Nephron (organoid): ENCODE measurements at regions not wholly inside any gene's neighbourhood (a gene's known extent, or its start where the extent isn't known, plus 50 kb on each side); places are given as distances from the start of the nearest gene placed in this dataset.

Experiments
- H3K27ac Mint-ChIP-seq, 3 experiments: 2 replicates each; pipeline ENCODE4 v1.8.0; 2020; ENCODE audit warnings: mixed read lengths in 3 of 3, mild to moderate bottlenecking in 2 of 3, moderate library complexity in 1 of 3
- H3K27me3 Mint-ChIP-seq: 2 replicates; pipeline ENCODE4 v1.8.0; 2021; ENCODE audit warnings: low read depth, mild to moderate bottlenecking, moderate library complexity, mixed read lengths
- H3K36me3 Mint-ChIP-seq: 2 replicates; pipeline ENCODE4 v1.8.0; 2020; ENCODE audit warnings: low read depth, mixed read lengths
- H3K4me1 Mint-ChIP-seq: 2 replicates; pipeline ENCODE4 v1.8.0; 2020; ENCODE audit warnings: mixed read lengths
- H3K4me3 Mint-ChIP-seq, 3 experiments: 2 replicates each; pipeline ENCODE4 v1.8.0; 2020; ENCODE audit warnings: mild to moderate bottlenecking in 3 of 3, mixed read lengths in 3 of 3, moderate library complexity in 2 of 3
- H3K9me3 Mint-ChIP-seq: 2 replicates; pipeline ENCODE4 v1.8.0; 2020; ENCODE audit warnings: mixed read lengths
- CTCF ChIP-seq, 3 experiments: fragments of 200-600 bp; sonication (generic); IDR thresholded peaks; one replicate each; pipeline ENCODE4 v1.5.0; 2021; ENCODE audit warnings: antibody characterized with exemption in 3 of 3; ENCODE audit not compliant: unreplicated experiment in 3 of 3

DNA sequence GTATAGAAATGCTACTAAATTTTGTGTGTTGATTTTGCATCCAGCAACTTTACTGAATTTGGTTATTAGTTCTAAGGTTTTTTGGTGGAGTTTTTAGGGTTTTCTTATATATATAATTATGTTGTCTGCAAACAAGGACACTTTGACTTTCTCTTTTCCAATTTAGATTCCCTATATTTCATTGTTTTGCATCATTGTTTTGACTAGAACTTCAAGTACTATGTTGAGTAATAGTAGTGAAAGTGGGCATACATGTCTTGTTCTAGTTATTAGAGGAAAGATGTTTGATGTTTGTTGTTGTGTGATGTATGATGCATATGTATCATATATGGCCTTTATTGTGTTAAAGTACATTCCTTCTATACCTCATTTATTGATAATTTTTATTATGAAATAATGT is 362.3 kb upstream of the PRR16 start:
- Mint-ChIP-seq H3K36me3 (no peaks in the 10 kb centered on the region), H3K27ac (no peak overlapping the region), H3K4me3 (no peak overlapping the region), H3K4me1 (peaks cover 16% of the 10 kb centered on the region), H3K9me3 (no peaks in the 10 kb centered on the region), H3K27me3 (no peaks in the 10 kb centered on the region)
- no peak for TF ChIP-seq CTCF (IDR thresholded peaks at IDR 0.05; ENCODE audit: unreplicated experiment in 3 of 3)

DNA sequence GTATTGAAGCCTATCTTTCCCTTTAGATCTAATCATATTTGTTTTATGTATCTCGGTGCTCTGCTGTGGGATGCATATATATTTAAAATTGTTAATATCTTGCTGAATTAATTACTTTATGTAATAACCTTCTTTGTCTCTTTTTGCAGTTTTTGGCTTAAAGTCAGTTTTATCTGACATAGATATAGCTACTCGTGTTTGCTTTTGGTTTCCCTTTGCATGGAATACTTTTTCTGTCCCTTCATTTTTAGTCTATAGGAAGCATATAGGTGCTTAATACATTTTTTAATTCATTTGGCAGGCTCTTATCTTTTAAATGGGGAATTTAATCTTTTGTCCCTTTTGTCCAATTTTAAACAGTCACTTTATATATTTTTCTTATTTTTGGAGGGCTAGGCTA is 360.6 kb upstream of the PRR16 start:
- H3K27ac Mint-ChIP-seq: no peak overlapping the region
- no peak for TF ChIP-seq CTCF (IDR thresholded peaks at IDR 0.05; ENCODE audit: unreplicated experiment in 3 of 3)
- H3K4me3 Mint-ChIP-seq: no peak overlapping the region
- H3K27me3 Mint-ChIP-seq: no peaks in the 10 kb centered on the region
- no peaks in the 10 kb centered on the region for H3K36me3 Mint-ChIP-seq
- H3K9me3 Mint-ChIP-seq: no peaks in the 10 kb centered on the region
- peaks cover 12% of the 10 kb centered on the region for H3K4me1 Mint-ChIP-seq

GRCh38 chr5:120106912-120107525 is 357.1 kb upstream of the PRR16 start:
- H3K9me3 Mint-ChIP-seq: no peaks in the 10 kb centered on the region
- no peaks in the 10 kb centered on the region for H3K4me1 Mint-ChIP-seq
- TF ChIP-seq CTCF (IDR thresholded peaks at IDR 0.05; ENCODE audit: unreplicated experiment in 3 of 3): no peak
- H3K4me3 Mint-ChIP-seq: no peak overlapping the region
- no peak overlapping the region for H3K27ac Mint-ChIP-seq
- no peaks in the 10 kb centered on the region for H3K27me3 Mint-ChIP-seq
- no peaks in the 10 kb centered on the region for H3K36me3 Mint-ChIP-seq

DNA sequence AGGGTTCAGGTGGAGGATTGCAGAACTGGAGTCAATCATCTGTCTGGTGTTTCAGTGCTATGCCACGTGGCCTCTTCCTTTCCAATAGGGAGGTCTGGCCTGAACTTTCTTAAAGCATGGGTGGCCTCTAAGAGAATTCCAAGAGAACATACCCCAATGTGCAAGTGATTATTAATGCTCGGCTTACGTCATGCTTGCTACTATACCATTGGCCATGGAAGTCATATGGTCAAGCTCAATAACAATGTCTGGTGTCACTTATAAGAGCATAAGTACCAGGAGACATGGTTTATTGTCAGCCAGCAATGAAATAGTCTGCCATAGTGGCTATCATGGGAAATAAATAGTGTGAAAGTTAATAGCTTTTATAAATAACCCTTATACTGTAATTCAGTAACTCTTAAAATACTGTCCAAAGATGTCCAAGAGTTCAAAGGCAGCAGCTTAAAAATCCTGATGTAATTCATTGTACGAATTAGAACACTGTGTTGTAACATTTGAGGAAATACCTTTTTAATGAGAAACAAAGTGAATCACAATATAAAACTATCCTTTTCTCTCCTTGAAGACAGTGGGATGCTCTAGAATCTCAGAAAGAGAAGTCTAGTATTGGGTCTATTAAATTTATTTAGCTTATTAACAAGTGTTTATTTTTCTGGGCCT is 355.4 kb upstream of the PRR16 start:
- Mint-ChIP-seq H3K27me3 (peaks cover 3% of the 10 kb centered on the region), H3K4me1 (no peaks in the 10 kb centered on the region), H3K27ac (no peak overlapping the region), H3K4me3 (no peak overlapping the region), H3K9me3 (no peaks in the 10 kb centered on the region), H3K36me3 (no peaks in the 10 kb centered on the region)
- TF ChIP-seq CTCF (IDR thresholded peaks at IDR 0.05; ENCODE audit: unreplicated experiment in 3 of 3): no peak

DNA sequence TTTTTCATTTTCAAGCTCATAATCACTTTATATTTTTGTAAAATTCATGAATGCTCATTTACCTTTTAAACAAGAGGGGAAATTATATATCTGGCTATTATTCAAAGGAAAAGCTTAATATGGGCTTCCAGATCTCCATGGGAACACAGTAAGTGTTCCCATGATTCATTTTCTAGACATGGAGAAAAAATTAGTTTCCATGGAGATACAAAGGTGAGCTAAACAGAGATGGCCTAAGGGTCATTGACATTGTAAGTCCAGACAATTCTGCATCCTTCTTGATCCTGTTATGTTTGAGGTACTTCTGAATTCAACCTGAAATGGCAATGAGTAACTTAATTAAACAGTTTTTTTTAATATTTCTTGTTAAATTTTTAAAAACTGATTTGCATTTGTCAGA is 341.4 kb upstream of the PRR16 start:
- Mint-ChIP-seq H3K4me3 (no peak overlapping the region), H3K27me3 (no peaks in the 10 kb centered on the region), H3K4me1 (no peaks in the 10 kb centered on the region), H3K36me3 (no peaks in the 10 kb centered on the region), H3K27ac (no peak overlapping the region), H3K9me3 (peaks cover 11% of the 10 kb centered on the region)
- TF ChIP-seq CTCF (IDR thresholded peaks at IDR 0.05; ENCODE audit: unreplicated experiment in 3 of 3): no peak

- Mint-ChIP-seq H3K27me3 (no peaks in the 10 kb centered on the region), H3K27ac (no peak overlapping the region), H3K9me3 (peaks cover 3% of the 10 kb centered on the region), H3K4me1 (no peaks in the 10 kb centered on the region), H3K4me3 (no peak overlapping the region), H3K36me3 (no peaks in the 10 kb centered on the region)
- TF ChIP-seq CTCF (IDR thresholded peaks at IDR 0.05; ENCODE audit: unreplicated experiment in 3 of 3): no peak
Measured at GRCh38 chr5:120124031-120124430, 340.1 kb upstream of the PRR16 start.
